ENCODE measurements at regions not wholly inside any gene's neighbourhood (a gene's known extent, or its start where the extent isn't known, plus 50 kb on each side); places are given as distances from the start of the nearest gene placed in this dataset.

DNA sequence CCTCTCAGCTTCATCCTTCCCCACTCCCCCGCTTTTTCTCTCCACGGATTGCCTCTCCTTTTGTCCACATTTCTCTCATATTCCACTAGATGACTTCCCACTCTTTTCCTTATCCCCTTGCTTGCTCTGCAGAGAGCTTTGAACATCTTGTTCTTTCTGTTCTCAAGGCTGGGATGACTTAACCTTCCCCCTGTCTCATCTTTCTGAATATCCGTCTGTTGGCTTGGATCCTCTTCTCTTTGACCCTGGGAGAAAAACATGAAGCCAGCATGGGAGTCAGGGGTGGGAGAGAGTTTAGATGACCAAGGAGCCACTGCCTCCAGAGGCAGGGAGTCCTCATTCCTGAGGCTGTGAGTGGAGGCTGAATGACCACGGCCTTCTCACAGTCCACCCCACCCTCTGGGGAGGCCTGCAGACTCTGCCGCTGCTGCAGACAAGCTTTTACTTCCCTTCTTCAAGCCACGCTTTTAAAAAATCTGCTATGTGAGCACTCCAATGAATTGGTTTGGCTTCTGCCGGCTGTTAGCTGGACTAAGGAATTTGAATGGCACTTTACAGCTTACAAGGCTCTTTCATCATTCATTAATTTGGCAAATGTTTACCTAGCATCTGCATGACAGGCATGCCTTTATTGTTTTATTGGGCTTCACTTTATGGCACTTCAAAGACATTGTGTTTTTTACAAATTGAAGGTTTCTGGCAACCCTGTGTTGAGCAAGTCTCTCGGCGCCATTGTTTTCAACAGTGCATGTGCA lies 111.6 kb upstream of the SLC6A6 start:
- 70% methylated on average over 9 of the region's 9 CpGs for WGBS
- Histone ChIP-seq H3K4me1 (ENCODE audit: control insufficient read depth, insufficient read depth, low read length) (peaks cover 3% of the 10 kb centered on the region), H3K27ac (ENCODE audit: low read length) (no peak overlapping the region), H3K4me3 (ENCODE audit: low read length) (no peak overlapping the region), H3K27me3 (ENCODE audit: control insufficient read depth, insufficient read depth) (no peaks in the 10 kb centered on the region), H3K9me3 (ENCODE audit: control insufficient read depth, low read length) (no peaks in the 10 kb centered on the region)
- ATAC-seq = no peak
- intact Hi-C loops (cut with DNase I) = no loop called here
- DNase-seq = no peak

DNA sequence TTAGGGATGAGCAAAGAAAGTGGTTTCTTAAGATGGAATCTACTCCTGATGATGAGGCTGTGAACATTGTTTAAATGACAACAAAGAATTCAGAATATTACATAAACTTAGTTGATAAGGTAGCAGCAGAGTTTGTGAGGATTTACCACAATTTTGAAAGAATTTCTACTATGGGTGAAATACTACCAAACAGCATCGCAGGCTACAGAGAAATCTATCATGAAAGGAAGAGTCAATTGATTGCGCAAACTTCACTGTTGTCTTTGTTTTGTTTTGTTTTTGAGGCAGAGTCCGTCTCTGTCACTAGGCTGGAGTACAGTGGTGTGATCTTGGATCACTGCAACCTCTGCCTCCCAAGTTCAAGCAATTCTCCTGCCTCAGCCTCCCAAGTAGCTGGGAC lies 107.4 kb upstream of the SLC6A6 start:
- 88% methylated on average over 3 of the region's 3 CpGs for WGBS
- DNase-seq = no peak
- ATAC-seq = no peak
- Histone ChIP-seq H3K9me3 (ENCODE audit: control insufficient read depth, low read length) (no peaks in the 10 kb centered on the region), H3K27ac (ENCODE audit: low read length) (no peak overlapping the region), H3K4me3 (ENCODE audit: low read length) (no peak overlapping the region), H3K4me1 (ENCODE audit: control insufficient read depth, insufficient read depth, low read length) (peaks cover 4% of the 10 kb centered on the region), H3K27me3 (ENCODE audit: control insufficient read depth, insufficient read depth) (no peaks in the 10 kb centered on the region)
- intact Hi-C loops (cut with DNase I) = no loop called here

DNA sequence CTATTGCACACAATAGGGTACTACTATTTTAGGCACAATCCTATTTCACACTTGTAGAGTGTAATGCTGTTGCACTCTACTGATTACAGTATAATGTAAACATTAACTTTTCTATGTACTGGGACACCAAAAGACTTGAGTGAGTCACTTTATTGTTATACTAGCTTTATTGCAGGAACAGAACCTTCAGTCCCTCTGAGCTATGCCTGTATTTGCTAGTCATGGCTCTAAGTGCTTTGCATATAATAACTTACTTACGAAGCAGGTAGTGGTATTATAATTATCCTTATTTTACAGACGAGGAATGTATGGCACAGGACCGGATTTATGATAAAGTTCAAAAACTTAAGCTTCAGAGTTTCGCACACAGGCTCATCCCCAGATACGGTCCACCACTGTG lies 106.6 kb upstream of the SLC6A6 start:
- WGBS = 93% methylated on average over 5 of the region's 5 CpGs
- H3K27ac ChIP-seq (ENCODE audit: low read length) = no peak overlapping the region
- DNase-seq (no peak), ATAC-seq (no peak)
- no peaks in the 10 kb centered on the region for H3K9me3 ChIP-seq (ENCODE audit: control insufficient read depth, low read length)
- H3K27me3 ChIP-seq (ENCODE audit: control insufficient read depth, insufficient read depth) = no peaks in the 10 kb centered on the region
- intact Hi-C loops (cut with DNase I) = no loop called here
- H3K4me3 ChIP-seq (ENCODE audit: low read length) = no peak overlapping the region
- H3K4me1 ChIP-seq (ENCODE audit: control insufficient read depth, insufficient read depth, low read length) = peaks cover 4% of the 10 kb centered on the region

DNA sequence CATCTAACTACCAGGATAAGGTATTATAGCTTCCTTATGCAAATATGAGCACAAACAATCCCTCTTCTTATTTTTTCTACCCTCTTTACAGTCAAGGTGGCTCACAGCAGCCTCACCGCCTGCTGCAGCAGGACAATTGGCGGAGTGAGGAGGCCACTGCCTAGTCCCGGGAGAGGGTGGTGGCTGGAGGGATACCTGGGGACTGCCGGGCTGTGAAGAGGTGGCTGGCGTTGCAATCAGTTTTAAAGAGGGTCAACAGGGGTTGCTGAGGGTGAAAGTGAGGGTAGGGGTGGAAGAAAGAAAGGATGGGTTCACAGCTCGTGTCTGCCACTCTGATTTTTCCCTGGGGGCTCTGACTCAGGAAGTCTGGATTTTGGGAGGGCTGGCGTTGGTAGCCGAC lies 105.1 kb upstream of the SLC6A6 start:
- Histone ChIP-seq H3K27me3 (ENCODE audit: control insufficient read depth, insufficient read depth) (no peaks in the 10 kb centered on the region), H3K4me1 (ENCODE audit: control insufficient read depth, insufficient read depth, low read length) (peaks cover 4% of the 10 kb centered on the region), H3K27ac (ENCODE audit: low read length) (no peak overlapping the region), H3K9me3 (ENCODE audit: control insufficient read depth, low read length) (no peaks in the 10 kb centered on the region), H3K4me3 (ENCODE audit: low read length) (no peak overlapping the region)
- DNase-seq = no peak
- WGBS = 60% methylated on average over 8 of the region's 8 CpGs
- intact Hi-C loops (cut with DNase I) = no loop called here
- no peak for ATAC-seq

DNA sequence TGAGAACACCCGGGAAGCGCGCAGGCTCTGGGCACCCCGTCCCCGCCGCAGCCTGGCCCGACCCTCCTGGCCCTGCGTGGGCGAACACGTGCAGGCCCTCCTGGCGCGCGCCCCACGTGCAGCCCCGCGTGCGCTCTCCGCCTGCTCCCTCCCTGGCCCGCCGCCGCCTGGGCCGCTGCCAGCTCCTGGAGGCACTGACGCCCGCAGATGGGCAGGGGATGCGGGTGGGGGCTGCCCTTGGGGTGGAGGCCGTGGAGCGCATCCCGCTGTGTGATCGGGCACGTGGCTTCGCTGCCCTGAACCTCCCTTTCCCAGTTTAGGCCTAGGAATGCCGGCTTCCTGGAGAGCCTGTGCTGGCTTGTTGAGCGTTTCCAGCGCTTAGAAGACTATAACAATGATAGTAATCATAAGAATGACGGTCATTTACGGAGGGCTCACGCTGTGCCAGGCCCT lies 104.6 kb upstream of the SLC6A6 start:
- peaks cover 4% of the 10 kb centered on the region for H3K4me1 ChIP-seq (ENCODE audit: control insufficient read depth, insufficient read depth, low read length)
- peak; percentile 70 to 87 (median 85) for DNase-seq
- intact Hi-C loops (cut with DNase I) = no loop called here
- no peaks in the 10 kb centered on the region for H3K9me3 ChIP-seq (ENCODE audit: control insufficient read depth, low read length)
- peak; percentile 53 to 77 for ATAC-seq
- 11% methylated on average over 37 of the region's 37 CpGs for WGBS
- H3K27ac ChIP-seq (ENCODE audit: low read length) = no peak overlapping the region
- no peak overlapping the region for H3K4me3 ChIP-seq (ENCODE audit: low read length)
- no peaks in the 10 kb centered on the region for H3K27me3 ChIP-seq (ENCODE audit: control insufficient read depth, insufficient read depth)

DNA sequence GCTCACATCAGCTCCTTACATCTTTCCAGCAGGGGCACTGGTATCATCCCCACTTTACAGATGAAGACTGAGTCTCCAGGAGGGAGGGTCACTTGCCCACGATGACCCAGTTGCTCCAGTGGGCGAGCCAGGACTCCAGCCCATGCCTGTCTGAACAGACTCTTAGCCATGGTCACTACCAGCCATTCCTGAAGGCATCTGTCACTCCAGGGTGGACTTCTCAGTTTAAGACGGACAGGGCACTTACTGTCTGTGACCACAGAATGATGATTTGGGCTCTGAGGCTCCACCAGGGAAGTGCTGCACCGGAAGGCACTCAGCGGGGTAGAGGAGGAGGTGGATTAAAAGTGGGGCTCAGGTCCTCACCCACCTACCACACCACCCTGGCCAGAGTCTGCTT lies 104.0 kb upstream of the SLC6A6 start:
- Histone ChIP-seq H3K4me3 (ENCODE audit: low read length) (no peak overlapping the region), H3K4me1 (ENCODE audit: control insufficient read depth, insufficient read depth, low read length) (peaks cover 4% of the 10 kb centered on the region), H3K9me3 (ENCODE audit: control insufficient read depth, low read length) (no peaks in the 10 kb centered on the region), H3K27me3 (ENCODE audit: control insufficient read depth, insufficient read depth) (no peaks in the 10 kb centered on the region), H3K27ac (ENCODE audit: low read length) (no peak overlapping the region)
- 94% methylated on average over 5 of the region's 5 CpGs for WGBS
- intact Hi-C loops (cut with DNase I) = no loop called here
- no peak for ATAC-seq
- no peak for DNase-seq

DNA sequence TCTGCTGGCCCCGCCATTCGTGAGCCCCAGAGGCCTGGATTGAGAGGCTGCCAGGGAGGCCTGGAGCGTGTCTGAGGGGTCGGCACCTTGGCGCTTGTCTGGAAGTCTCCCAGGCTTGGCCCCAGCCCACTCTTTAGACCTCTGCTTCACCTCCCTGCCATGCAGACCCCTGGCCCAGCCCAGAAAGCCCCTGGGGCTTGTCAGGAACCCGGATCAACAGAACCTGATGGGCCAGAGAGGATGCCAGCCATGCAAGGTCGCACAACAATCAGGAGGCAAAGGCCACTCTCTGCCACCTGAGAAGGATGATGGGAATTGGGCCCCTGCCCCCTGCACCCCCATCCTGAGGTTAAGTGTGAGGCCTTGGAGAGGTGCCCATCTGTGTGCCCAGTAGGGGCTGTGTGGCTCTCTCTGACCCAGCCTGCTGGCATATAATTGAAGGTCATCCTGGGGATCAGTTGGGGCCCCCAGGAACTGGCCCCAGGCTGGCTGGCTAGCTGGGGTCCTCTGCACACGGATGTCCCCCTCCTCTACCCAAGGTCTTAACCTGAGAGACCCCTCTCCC lies 103.3 kb upstream of the SLC6A6 start:
- no peak for DNase-seq
- no peaks in the 10 kb centered on the region for H3K27me3 ChIP-seq (ENCODE audit: control insufficient read depth, insufficient read depth)
- H3K27ac ChIP-seq (ENCODE audit: low read length) = no peak overlapping the region
- 95% methylated on average over 8 of the region's 8 CpGs for WGBS
- H3K4me3 ChIP-seq (ENCODE audit: low read length) = no peak overlapping the region
- intact Hi-C loops (cut with DNase I) = no loop called here
- H3K9me3 ChIP-seq (ENCODE audit: control insufficient read depth, low read length) = no peaks in the 10 kb centered on the region
- no peak for ATAC-seq
- peaks cover 4% of the 10 kb centered on the region for H3K4me1 ChIP-seq (ENCODE audit: control insufficient read depth, insufficient read depth, low read length)

DNA sequence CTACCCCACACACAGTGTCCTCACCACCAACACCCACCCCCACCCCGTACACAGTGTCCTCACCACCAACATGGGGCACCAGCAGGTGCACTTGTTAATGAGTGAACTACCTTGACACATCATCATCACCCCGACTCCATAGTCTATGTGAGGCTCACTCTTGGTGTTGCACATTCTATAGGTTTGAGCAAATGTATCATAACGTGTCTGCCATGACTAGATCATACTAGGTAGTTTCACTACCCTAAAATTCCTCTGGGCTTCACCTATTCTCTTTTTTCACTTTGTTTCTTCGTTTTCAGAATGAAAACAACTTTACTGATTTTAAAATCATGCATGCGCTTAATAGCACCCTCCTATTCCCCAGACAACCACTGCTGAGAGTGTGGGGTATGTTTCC lies 102.6 kb upstream of the SLC6A6 start:
- DNase-seq (no peak), ATAC-seq (no peak)
- intact Hi-C loops (cut with DNase I) = no loop called here
- WGBS = 90% methylated on average over 5 of the region's 5 CpGs
- Histone ChIP-seq H3K27ac (ENCODE audit: low read length) (no peak overlapping the region), H3K9me3 (ENCODE audit: control insufficient read depth, low read length) (no peaks in the 10 kb centered on the region), H3K4me3 (ENCODE audit: low read length) (no peak overlapping the region), H3K4me1 (ENCODE audit: control insufficient read depth, insufficient read depth, low read length) (peaks cover 4% of the 10 kb centered on the region), H3K27me3 (ENCODE audit: control insufficient read depth, insufficient read depth) (no peaks in the 10 kb centered on the region)

DNA sequence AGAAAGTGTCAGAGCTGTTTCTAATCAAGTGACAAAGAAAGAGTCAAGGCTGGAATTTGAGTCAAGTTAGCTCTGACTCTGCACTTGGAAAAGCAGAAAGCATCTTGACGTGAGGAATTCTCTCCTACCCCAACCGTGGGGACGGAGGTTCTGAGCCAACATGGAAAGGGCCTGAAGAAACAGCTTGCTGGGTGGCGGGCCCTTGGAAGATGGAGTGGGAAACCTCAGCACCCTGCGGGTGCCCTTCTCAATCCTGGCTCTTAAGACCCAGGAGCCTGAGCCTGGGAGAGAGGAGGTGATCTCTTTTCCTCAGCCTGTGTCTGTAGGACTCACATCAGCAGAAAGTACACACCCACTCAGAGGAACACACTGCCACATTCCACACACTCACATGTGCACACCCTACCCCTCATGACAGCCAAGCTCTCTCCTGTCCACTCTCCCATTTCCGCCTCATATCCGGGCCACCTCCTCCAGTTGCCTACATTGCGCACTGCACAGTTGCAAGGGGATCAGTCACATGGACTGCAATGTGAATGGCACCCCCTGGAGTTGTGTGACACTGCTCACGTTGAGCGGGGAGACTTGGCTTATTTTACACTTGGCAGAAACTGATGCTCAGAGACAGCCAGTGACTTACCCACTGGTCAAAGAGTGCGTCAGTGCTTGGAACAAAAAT lies 101.5 kb upstream of the SLC6A6 start:
- WGBS = 53% methylated on average over 11 of the region's 11 CpGs
- Histone ChIP-seq H3K9me3 (ENCODE audit: control insufficient read depth, low read length) (no peaks in the 10 kb centered on the region), H3K27ac (ENCODE audit: low read length) (no peak overlapping the region), H3K4me1 (ENCODE audit: control insufficient read depth, insufficient read depth, low read length) (peaks cover 4% of the 10 kb centered on the region), H3K27me3 (ENCODE audit: control insufficient read depth, insufficient read depth) (no peaks in the 10 kb centered on the region), H3K4me3 (ENCODE audit: low read length) (no peak overlapping the region)
- ATAC-seq = peak; percentile 64 to 68
- intact Hi-C loops (cut with DNase I) = no loop called here
- DNase-seq = peak; percentile 69 to 82 (median 79)

DNA sequence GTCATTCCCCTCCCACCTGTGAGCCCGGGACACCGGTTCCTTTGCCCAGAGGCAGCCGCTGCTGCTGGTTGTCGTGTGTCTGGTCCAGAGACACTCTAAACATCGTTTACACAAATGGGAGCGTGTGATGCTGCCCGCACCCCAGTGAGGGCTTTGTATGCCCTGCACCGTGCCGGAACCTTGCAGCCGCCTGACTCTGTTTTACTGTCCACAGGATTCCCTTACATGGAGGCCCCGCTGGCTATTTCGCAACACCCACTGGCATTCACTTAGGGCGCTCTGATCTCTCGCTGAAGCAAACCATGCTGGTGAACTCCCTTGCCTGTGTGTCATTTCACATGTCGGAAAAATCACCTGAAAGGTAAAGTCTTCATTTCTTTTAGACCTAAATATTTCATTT lies 100.8 kb upstream of the SLC6A6 start:
- Histone ChIP-seq H3K27ac (ENCODE audit: low read length) (no peak overlapping the region), H3K9me3 (ENCODE audit: control insufficient read depth, low read length) (no peaks in the 10 kb centered on the region), H3K4me3 (ENCODE audit: low read length) (no peak overlapping the region), H3K4me1 (ENCODE audit: control insufficient read depth, insufficient read depth, low read length) (peaks cover 4% of the 10 kb centered on the region), H3K27me3 (ENCODE audit: control insufficient read depth, insufficient read depth) (no peaks in the 10 kb centered on the region)
- intact Hi-C loops (cut with DNase I) = no loop called here
- peak; percentile 65 to 75 (median 66) for DNase-seq
- 70% methylated on average over 15 of the region's 15 CpGs for WGBS
- peak in 1 of 2 donors; percentile 22 for ATAC-seq

DNA sequence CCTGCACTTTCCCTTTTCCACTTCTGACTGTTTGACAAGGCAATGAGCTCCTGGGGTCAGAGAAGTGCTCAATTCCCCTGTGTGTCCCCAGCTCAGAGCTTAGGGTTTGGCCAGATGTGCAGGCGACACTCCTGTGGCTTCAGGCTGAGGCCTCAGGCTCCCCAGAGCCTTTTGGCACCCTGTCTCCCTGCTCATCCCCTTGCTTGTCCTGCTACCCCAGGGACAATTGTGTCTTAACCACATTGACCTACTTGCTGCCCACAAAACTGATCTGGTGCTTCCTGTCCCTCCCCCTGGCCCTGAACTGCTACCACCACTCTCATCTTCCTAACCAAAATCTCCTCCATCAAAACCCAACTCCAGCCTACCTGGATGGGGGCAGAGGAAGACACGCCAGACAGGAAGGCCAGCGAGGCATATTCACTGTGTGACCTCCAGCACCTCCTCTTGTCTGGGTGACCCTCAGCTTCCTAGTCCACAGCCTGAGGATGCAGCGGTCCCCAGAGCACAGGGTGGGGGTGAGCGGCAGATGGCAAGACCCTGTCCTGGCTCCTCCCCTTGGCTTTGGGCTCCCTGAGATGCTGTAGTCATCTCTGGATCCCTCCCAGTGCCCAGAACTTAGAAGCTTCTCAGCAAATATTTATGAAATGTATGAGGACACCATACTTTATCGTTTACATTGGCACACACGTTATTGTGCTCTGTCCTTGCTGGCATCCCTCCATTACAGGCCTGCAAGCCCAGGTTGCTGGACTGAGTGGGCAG lies 98.9 kb upstream of the SLC6A6 start:
- no peak for DNase-seq
- H3K4me3 ChIP-seq (ENCODE audit: low read length) = no peak overlapping the region
- intact Hi-C loops (cut with DNase I) = no loop called here
- H3K27me3 ChIP-seq (ENCODE audit: control insufficient read depth, insufficient read depth) = no peaks in the 10 kb centered on the region
- H3K4me1 ChIP-seq (ENCODE audit: control insufficient read depth, insufficient read depth, low read length) = peaks cover 2% of the 10 kb centered on the region
- ATAC-seq = no peak
- no peaks in the 10 kb centered on the region for H3K9me3 ChIP-seq (ENCODE audit: control insufficient read depth, low read length)
- no peak overlapping the region for H3K27ac ChIP-seq (ENCODE audit: low read length)
- WGBS = 85% methylated on average over 7 of the region's 7 CpGs

Data from right cardiac atrium (tissue), 5 donors.